T-helper 1 cell treated with Interleukin-12 subunit alpha and Interleukin-12 subunit beta and Interleukin-4 antibody, amounts not matched to agents 30 μg/mL and 1 μg/mL, for 36 hours (primary cell): ENCODE measurements at regions not wholly inside any gene's neighbourhood (a gene's known extent, or its start where the extent isn't known, plus 50 kb on each side); places are given as distances from the start of the nearest gene placed in this dataset.
"Not testable (repeated sequence)": the region's sequence is repeated elsewhere in the genome, so short reads cannot be mapped to it uniquely, and the experiment has no call there.

Source experiments
- H3K27ac Mint-ChIP-seq: one replicate; pipeline ENCODE4 v1.8.0; 2021; ENCODE audit warnings: mild to moderate bottlenecking, mixed read lengths
- H3K27me3 Mint-ChIP-seq: one replicate; pipeline ENCODE4 v1.8.0; 2021; ENCODE audit warnings: low read depth, mixed read lengths
- H3K36me3 Mint-ChIP-seq: one replicate; pipeline ENCODE4 v1.8.0; 2021; ENCODE audit warnings: low read depth, mixed read lengths
- H3K4me1 Mint-ChIP-seq: one replicate; pipeline ENCODE4 v1.8.0; 2021; ENCODE audit warnings: low read depth, mixed read lengths
- H3K4me3 Mint-ChIP-seq: one replicate; pipeline ENCODE4 v1.8.0; 2021; ENCODE audit warnings: mild to moderate bottlenecking, moderate library complexity, mixed read lengths
- H3K9me3 Mint-ChIP-seq: one replicate; pipeline ENCODE4 v1.8.0; 2021; ENCODE audit warnings: mixed read lengths

DNA sequence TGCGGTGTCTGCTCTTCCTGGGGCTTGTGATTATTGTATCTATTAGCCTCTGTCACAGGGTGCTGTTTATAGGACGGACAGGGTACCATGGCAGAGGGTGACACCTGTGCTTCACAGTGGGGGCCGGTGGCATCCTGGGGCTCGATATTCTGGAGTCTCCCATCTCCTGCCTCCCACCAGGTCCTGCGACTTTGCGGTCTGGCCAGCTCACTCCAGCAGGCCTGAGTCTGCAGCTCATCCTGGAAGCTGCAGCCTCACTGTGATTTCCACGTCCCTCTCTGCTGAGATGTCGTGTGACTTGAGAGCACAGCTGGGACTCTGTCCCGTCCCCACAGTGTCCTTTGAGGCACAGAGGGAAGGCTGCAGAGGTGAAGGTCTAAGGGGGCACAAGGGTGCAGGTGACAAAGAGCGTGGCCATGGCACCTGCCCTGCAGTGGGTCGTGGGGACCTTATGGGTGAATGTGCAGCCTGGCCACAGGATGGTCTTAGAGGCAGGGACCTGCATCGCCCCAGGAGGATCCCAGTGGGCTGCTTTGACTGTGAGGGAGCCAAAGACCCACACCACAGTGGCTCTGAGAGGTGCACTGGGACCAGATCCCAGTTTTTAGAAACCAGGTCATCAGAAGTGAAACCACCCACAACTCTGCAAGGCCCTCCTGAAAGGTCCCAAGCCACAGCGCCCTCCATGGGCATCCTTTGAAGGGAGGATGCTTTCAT is 172.8 kb downstream of the KLF13 start:
- Mint-ChIP-seq H3K4me1 (peaks cover 25% of the 10 kb centered on the region), H3K36me3 (no peaks in the 10 kb centered on the region), H3K4me3 (no peak overlapping the region), H3K27me3 (no peaks in the 10 kb centered on the region), H3K27ac (no peak overlapping the region), H3K9me3 (no peaks in the 10 kb centered on the region)

DNA sequence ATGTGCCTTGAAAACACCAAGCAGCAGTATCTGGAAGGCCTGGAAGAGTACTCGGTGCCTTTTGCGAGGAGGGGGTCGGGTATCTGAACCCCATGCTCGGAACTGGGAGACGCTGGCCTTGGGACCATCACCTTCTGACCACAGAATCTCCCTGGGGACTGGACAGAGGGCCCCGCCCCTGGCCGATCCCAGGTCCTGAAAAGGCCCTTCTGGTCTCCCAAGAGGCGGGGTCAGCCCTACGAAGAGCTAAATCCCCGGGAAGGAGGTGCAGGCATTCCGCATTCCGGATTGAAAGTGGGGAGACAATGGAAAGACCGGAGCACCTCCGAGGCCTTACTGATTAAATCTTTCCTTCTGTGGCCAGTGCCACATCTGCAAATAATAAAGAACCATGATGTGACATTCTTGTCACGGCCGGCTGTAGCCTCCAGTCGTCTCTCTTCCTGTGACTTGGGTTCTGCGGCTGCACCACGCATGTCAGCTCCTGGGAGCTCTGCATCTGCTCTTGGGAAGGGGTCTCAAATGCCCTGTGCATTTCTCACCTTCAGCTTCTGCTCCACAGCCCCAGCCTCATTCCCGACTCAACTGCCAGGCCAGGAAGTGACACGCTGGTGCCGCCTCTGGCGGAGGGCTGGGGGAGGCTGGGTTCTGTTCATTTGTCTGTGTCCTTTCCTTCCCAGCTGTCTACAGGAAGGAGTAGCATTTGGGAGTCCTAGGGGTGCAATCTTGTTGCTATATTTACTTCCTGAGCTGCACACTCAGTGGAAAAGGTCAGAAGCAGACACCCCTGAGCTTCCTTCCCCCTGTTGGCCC is 173.5 kb downstream of the KLF13 start:
- Mint-ChIP-seq H3K4me1 (peaks cover 25% of the 10 kb centered on the region), H3K36me3 (no peaks in the 10 kb centered on the region), H3K4me3 (no peak overlapping the region), H3K27ac (peak overlapping the region; percentile 2), H3K27me3 (no peaks in the 10 kb centered on the region), H3K9me3 (no peaks in the 10 kb centered on the region)

DNA sequence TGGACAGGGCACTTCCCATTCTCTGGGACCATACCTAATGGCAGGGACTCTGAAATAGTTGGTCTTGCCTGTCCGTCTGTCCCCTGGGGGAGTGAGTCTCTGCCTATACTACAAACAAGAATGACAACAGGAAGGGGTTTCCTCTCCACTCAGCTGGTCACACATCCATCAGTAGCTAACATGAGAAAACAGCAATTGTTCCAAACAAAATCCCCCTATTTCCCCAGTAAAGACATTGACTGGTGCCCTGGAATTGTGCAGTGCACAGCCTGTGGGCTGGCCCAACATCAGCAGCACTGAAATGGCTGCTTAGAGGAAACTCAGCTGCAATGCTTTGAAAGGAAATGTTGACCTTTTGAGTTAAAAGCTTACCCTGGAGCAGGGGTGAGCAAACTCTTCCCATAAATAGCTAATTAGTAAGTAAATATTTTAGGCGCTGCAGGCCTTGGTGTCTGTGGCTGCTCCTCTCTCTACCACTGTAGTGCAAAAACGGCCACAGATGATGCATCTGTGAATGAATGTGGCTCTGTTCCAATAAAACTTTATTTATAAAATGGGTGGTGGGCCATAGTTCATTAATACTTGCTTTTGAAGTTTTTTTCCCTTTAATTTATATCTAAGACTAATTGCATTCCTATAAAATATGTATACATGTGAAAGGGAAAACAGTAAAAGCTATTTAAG is 174.3 kb downstream of the KLF13 start:
- peaks cover under 1% of the 10 kb centered on the region for H3K27me3 Mint-ChIP-seq
- H3K9me3 Mint-ChIP-seq = no peaks in the 10 kb centered on the region
- no peaks in the 10 kb centered on the region for H3K36me3 Mint-ChIP-seq
- no peak overlapping the region for H3K4me3 Mint-ChIP-seq
- peaks cover 25% of the 10 kb centered on the region for H3K4me1 Mint-ChIP-seq
- H3K27ac Mint-ChIP-seq = peak overlapping the region; percentile 2

DNA sequence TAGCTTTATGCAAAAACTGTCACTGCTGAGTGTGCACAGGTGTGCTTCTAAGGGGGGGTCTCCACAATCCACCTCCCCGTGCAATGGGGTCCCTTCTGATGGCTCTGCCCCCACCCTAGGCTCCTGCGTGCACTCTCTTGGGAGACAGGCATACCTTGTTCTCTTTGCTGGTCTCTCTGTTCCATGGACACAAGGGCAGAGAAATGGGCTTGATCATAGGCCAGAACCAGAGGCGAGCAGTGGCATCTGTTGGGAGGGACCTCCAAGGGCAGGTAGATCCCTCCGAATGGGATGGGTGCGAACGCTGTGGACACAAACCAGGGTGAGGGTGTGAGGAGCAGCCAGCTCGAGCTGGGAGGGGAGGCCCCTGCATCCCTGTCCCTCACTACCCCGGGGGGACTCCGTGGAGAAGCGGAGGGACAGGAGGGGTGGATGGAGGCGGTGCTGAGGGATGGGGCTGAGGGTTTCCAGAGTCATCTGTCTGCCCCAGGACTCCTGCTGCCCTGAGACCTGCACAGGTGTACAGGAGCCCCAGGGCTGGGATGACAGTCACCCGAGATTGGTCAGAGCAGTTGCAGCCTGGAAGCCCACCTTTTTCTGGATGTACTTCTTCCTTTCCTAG is 175.0 kb downstream of the KLF13 start:
- Mint-ChIP-seq H3K27ac (no peak overlapping the region), H3K36me3 (no peaks in the 10 kb centered on the region), H3K4me1 (peaks cover 27% of the 10 kb centered on the region), H3K4me3 (no peak overlapping the region), H3K27me3 (peaks cover 8% of the 10 kb centered on the region), H3K9me3 (no peaks in the 10 kb centered on the region)

DNA sequence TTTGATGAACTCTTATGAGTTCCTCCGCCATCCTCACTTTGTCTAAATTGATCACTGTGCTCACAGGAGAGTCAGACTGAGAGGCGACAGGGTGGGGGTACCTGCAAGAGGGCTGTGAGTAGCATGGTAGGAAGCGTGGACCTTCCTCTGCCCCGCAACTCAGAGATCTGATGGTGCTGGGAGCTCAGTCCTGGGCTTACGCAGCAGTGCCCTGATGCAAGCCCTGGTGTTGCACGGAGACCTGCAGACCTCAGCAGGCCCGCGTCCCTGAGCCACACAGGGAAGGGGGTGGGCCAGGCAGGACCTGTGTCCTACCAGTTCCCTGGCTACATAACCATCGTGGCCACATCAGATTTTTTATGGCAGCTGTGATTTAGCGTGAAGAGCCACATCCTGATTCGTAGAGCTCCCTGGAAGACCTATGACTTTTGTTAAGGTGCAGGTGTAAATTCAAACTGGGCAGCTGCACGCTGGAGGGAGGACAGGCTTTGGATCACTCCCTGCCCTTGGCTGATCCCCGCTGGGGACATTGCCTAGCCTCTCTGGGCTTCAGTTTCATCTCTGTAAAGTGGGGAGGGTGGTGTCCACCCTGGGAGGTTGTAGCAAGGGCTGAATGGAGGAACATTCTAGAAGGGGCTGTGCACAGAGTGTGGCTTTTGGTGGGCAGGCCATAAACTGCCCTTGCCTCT is 176.1 kb downstream of the KLF13 start:
- peaks cover 17% of the 10 kb centered on the region for H3K27me3 Mint-ChIP-seq
- peaks cover 34% of the 10 kb centered on the region for H3K4me1 Mint-ChIP-seq
- peaks cover 5% of the 10 kb centered on the region for H3K36me3 Mint-ChIP-seq
- no peak overlapping the region for H3K27ac Mint-ChIP-seq
- H3K9me3 Mint-ChIP-seq = peaks cover 7% of the 10 kb centered on the region
- H3K4me3 Mint-ChIP-seq = no peak overlapping the region

DNA sequence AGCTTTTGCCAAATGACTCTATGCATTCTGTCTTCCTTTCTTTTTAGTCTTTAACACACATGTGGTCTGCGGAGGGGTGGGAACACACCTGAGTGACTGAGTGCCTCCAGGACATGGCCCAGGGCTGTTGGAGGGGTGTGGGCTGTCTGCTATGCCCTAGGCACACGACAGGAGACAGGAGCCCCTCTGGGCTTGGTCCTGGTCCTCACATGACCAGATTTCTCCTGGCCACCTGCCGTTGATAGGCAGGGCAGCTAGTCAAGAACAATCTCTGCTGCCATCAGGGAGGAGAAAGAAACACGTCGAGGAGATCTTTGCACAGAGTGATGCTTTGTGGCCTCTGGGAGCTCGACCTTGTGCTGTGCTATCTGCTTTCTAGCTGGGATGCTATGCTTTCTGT is 176.6 kb downstream of the KLF13 start:
- peaks cover 34% of the 10 kb centered on the region for H3K4me1 Mint-ChIP-seq
- no peak overlapping the region for H3K27ac Mint-ChIP-seq
- H3K9me3 Mint-ChIP-seq = peaks cover 10% of the 10 kb centered on the region
- peaks cover 20% of the 10 kb centered on the region for H3K27me3 Mint-ChIP-seq
- H3K36me3 Mint-ChIP-seq = peaks cover 9% of the 10 kb centered on the region
- no peak overlapping the region for H3K4me3 Mint-ChIP-seq

DNA sequence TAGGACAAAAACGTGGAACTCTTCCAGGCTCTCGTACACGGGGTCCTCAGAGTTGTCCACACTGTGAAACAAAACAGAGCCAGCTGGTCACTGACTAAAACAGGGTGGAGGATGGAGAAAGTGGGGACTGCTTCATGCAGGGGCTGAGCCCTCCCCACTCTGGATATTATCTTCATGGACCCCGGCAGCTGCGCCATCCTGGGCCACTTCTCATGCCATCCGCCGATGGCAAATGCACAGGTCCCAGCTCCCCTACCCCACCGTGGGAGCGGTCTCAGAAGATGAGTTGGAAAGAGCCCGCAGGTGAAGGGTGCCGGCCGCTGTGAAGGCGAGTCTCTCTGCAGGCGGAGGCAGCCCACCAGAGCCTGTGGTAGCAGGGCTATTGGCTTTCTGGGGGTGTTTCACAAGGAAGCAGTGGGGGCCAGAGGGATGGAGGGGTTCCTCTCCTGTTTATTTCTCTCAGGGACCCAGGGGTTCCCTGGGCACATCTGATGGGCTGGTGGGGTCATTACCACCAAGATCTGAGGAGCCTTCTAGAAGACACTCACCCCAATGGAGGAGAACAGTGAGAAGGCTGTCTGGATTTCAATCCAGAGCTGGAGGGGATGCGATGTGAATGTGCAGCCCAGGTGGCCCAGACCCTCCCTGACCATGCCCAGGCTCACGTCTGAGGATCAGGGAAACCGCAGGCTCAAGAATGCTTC is 177.3 kb downstream of the KLF13 start:
- Mint-ChIP-seq H3K9me3 (peaks cover 10% of the 10 kb centered on the region), H3K27ac (no peak overlapping the region), H3K36me3 (peaks cover 9% of the 10 kb centered on the region), H3K4me3 (no peak overlapping the region), H3K27me3 (peaks cover 25% of the 10 kb centered on the region), H3K4me1 (peaks cover 36% of the 10 kb centered on the region)

DNA sequence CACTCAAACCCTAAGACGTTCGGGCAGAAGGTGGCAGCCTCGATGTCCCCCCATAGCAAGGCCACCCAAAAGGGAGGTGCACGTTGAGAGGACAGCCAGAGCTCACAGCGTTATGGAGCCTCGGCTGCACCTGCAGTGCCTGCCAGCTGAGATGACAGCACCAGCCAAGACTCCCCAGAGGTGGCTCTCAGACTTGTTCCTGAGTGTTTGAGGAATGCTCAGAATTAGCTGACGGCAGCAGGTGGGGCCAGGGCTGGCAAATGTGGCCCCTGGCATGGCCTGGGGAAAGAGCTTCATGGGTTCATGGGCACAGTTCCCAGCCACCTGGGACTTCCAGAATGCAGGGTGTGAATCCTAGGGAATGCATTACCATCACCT is 177.8 kb downstream of the KLF13 start:
- Mint-ChIP-seq H3K27me3 (peaks cover 25% of the 10 kb centered on the region), H3K4me1 (peaks cover 36% of the 10 kb centered on the region), H3K4me3 (no peak overlapping the region), H3K36me3 (peaks cover 9% of the 10 kb centered on the region), H3K9me3 (peaks cover 10% of the 10 kb centered on the region), H3K27ac (no peak overlapping the region)

DNA sequence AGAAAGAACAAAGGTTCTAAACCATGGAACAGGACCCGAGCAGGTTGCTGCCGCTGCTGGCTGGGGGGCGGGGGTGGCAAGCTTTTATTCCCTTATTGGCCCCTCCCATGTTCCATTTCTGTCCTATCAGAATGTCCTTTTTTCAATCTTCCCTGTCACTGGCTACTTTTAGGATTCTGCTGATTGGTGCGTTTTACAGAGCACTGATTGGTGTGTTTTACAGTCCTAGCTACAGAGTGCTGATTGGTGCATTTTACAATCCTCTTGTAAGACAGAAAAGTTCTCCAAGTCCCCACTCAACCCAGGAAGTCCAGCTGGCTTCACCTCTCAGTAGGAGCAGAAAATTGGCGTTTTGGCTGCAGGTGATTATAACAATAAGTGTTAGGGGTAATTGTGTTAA is 180.9 kb downstream of the KLF13 start:
- Mint-ChIP-seq H3K27me3 (peaks cover 25% of the 10 kb centered on the region), H3K36me3 (peaks cover 13% of the 10 kb centered on the region), H3K4me1 (peaks cover 35% of the 10 kb centered on the region)
- H3K4me3 Mint-ChIP-seq, H3K9me3 Mint-ChIP-seq, H3K27ac Mint-ChIP-seq: not testable (repeated sequence)

DNA sequence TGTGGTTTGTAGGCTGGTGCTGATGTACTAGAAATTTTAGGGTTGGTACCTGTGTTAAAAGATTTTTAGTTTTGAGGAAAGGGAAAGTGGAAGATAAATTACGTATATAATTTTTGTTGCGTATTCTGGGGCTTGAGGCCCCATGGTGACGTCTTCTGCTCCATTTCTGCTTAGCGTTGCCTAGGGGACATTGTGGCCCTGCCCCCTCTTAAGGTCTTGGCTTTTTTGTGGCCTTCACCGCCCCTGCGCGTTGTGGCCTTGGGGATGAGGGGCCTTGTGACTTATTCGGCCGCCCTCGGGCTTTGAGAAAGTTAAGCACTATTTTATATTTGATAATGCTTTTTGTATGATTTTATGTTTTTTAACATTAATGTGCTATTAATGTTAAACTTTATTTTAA is 182.0 kb downstream of the KLF13 start:
- H3K9me3 Mint-ChIP-seq = peaks cover 10% of the 10 kb centered on the region
- no peak overlapping the region for H3K4me3 Mint-ChIP-seq
- H3K4me1 Mint-ChIP-seq = peaks cover 36% of the 10 kb centered on the region
- H3K27ac Mint-ChIP-seq = no peak overlapping the region
- peaks cover 13% of the 10 kb centered on the region for H3K36me3 Mint-ChIP-seq
- peaks cover 30% of the 10 kb centered on the region for H3K27me3 Mint-ChIP-seq

DNA sequence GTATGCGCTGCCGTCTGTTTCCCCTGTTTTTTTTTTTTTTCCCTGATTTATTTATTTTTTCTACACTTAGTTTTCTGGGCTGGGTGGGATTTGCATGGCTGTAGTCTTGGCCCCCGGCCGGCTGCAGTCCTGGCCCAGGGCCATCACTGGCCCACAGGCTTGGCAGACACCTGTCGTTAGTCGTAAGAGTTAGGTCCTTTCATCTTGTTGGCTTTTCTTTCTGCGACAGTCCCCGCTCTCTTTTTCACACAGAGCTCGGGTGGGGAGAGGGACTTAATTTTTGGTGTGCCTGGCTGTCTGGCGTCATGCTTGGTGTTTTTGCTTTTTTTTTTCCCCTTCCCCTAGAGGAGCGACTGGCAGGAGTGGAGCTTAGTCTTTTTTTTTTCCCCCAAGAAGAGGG is 183.4 kb downstream of the KLF13 start:
- peaks cover 30% of the 10 kb centered on the region for H3K27me3 Mint-ChIP-seq
- peaks cover 50% of the 10 kb centered on the region for H3K4me1 Mint-ChIP-seq
- H3K27ac Mint-ChIP-seq = no peak overlapping the region
- H3K36me3 Mint-ChIP-seq = peaks cover 21% of the 10 kb centered on the region
- peaks cover 23% of the 10 kb centered on the region for H3K9me3 Mint-ChIP-seq
- no peak overlapping the region for H3K4me3 Mint-ChIP-seq

DNA sequence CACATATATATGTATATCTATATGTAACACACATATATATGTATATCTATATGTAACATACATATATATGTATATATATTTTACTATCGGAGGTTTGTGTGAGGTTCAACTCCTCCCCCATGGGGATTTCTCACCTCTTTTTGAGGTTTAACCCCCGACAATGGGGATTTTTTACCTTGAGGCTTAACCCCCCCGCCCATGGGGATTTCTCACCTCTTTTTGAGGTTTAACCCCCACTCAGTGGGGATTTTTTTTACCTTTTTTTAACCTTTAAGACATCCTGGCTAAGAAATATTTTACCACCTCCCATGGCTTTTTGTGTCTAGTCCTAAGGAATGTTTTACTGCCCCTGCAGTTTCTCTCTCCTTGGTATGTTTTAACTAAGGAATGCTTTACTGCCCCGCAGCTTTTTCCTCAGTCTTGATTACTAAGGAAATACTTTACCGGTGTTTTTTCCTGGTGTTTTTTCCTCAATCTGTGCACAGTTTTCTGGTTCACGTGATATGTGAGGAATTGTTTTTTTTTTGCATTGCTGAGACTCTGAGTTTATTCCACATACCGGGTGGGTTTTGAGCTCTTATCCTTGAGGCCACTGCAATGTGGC is 185.2 kb downstream of the KLF13 start:
- Mint-ChIP-seq H3K36me3 (peaks cover 28% of the 10 kb centered on the region), H3K27me3 (peaks cover 25% of the 10 kb centered on the region), H3K4me3 (peak overlapping the region; percentile 39), H3K27ac (peak overlapping the region; percentile 8), H3K9me3 (peaks cover 34% of the 10 kb centered on the region), H3K4me1 (peaks cover 53% of the 10 kb centered on the region)

DNA sequence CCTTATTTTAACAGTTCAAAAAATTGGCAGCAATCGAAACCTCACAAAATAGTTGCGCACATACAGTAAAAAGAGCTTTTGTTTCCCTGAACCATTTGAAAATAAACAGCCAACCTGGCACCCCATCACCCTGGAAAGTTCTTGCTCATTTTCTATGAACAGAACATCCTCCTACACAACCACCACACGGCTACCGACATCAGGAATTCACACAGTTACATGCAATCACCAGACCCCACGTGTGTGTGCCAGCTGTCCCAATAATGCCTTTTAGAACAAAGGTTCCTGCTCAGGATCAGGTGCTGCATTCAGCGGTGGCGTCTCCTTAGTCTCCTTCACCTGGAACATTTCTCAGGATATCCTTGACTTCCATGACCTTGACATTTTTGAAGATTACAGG is 186.5 kb downstream of the KLF13 start:
- H3K27ac Mint-ChIP-seq = no peak overlapping the region
- peaks cover 24% of the 10 kb centered on the region for H3K9me3 Mint-ChIP-seq
- H3K4me3 Mint-ChIP-seq = no peak overlapping the region
- peaks cover 14% of the 10 kb centered on the region for H3K27me3 Mint-ChIP-seq
- peaks cover 23% of the 10 kb centered on the region for H3K36me3 Mint-ChIP-seq
- peaks cover 44% of the 10 kb centered on the region for H3K4me1 Mint-ChIP-seq
